K562 (cell line): ENCODE measurements at regions not wholly inside any gene's neighbourhood (a gene's known extent, or its start where the extent isn't known, plus 50 kb on each side); places are given as distances from the start of the nearest gene placed in this dataset.

ENCODE experiments used
- ARHGAP35 ChIP-seq: fragments of 450-650 bp; IDR thresholded peaks from 2 replicates; pipeline ENCODE4 v1.6.1; 2018; ENCODE audit not compliant: partially characterized antibody
- CHD4 ChIP-seq: fragments of 200-600 bp; sonication (generic); IDR thresholded peaks from 3 replicates; pipeline ENCODE4 v1.6.1; 2012; ENCODE audit warnings: low read depth, mild to moderate bottlenecking, mixed read lengths, low read length, inconsistent platforms; ENCODE audit not compliant: insufficient read depth, insufficient replicate concordance, poor library complexity, severe bottlenecking
- EGR1 ChIP-seq: fragments of 450-650 bp; conservative IDR thresholded peaks from 2 replicates; pipeline ENCODE4 v1.6.1; 2017; ENCODE audit warnings: mild to moderate bottlenecking
- EZH2 ChIP-seq: IDR thresholded peaks from 2 replicates; pipeline ENCODE4 v1.6.1; 2012; ENCODE audit warnings: low read depth, mild to moderate bottlenecking, inconsistent platforms, low read length, borderline replicate concordance
- FUS ChIP-seq: fragments of 200-400 bp; formaldehyde crosslinking; optimal IDR thresholded peaks from 2 replicates; pipeline ENCODE3; 2017; ENCODE audit warnings: low read depth, low read length
- ID3 ChIP-seq, 2 experiments: fragments of 250-450 bp in 1 of 2; fragments of 450-650 bp in 1 of 2; sonication (Bioruptor Pico) in 1 of 2; IDR thresholded peaks; 2 replicates each; pipeline versions ENCODE4 v1.6.1 to v1.8.0; 2016 to 2021; ENCODE audit warnings: mild to moderate bottlenecking in 2 of 2, moderate library complexity in 2 of 2, missing compliant biosample characterization in 1 of 2, missing genetic modification characterization in 1 of 2
- MAX ChIP-seq: sonication (generic); formaldehyde crosslinking; IDR thresholded peaks from 2 replicates; pipeline ENCODE4 v1.9.0; 2022; ENCODE audit warnings: mild to moderate bottlenecking, missing genetic modification reagents
- POLR2B ChIP-seq: fragments of 450-650 bp; IDR thresholded peaks from 2 replicates; pipeline ENCODE4 v1.6.1; 2018; ENCODE audit warnings: low read depth; ENCODE audit not compliant: partially characterized antibody
- POLR3G ChIP-seq: IDR thresholded peaks from 2 replicates; pipeline ENCODE4 v1.6.1; 2011; ENCODE audit not compliant: insufficient read length, insufficient replicate concordance; ENCODE audit errors: extremely low read depth
- SMAD2 ChIP-seq: fragments of 150-350 bp; IDR thresholded peaks from 2 replicates; pipeline ENCODE4 v1.6.1; 2014; ENCODE audit warnings: low read depth, mild to moderate bottlenecking, low read length
- SMARCA5 ChIP-seq: fragments of 450-650 bp; IDR thresholded peaks from 2 replicates; pipeline ENCODE4 v1.6.1; 2016
- XRCC3 ChIP-seq: fragments of 450-650 bp; IDR thresholded peaks from 2 replicates; pipeline ENCODE4 v1.6.1; 2017; ENCODE audit warnings: mild to moderate bottlenecking, moderate library complexity
- ZNF12 ChIP-seq: sonication (generic); formaldehyde crosslinking; IDR thresholded peaks from 2 replicates; pipeline ENCODE4 v1.4.0; 2020; ENCODE audit warnings: mild to moderate bottlenecking, missing genetic modification reagents
- ZNF263 ChIP-seq: sonication (generic); formaldehyde crosslinking; IDR thresholded peaks from 2 replicates; pipeline ENCODE4 v1.8.0; 2022; ENCODE audit warnings: mild to moderate bottlenecking, missing genetic modification reagents, borderline replicate concordance
- ZNF407 ChIP-seq: fragments of 450-650 bp; IDR thresholded peaks from 2 replicates; pipeline ENCODE4 v1.6.1; 2016; ENCODE audit warnings: low read depth
- TF ChIP-seq, protein P1 (sequence below), 2 experiments: fragments of 450-650 bp in 1 of 2; sonication (generic) in 1 of 2; formaldehyde crosslinking in 1 of 2; IDR thresholded peaks in 1 of 2; conservative IDR thresholded peaks in 1 of 2; 2 replicates each; pipeline versions ENCODE4 v1.6.1 to v1.8.1; 2016 to 2023; ENCODE audit warnings: mild to moderate bottlenecking in 2 of 2, moderate library complexity in 2 of 2, inconsistent platforms in 1 of 2, missing genetic modification reagents in 1 of 2
- TF ChIP-seq, protein P2 (sequence below): sonication (generic); formaldehyde crosslinking; IDR thresholded peaks from 2 replicates; pipeline ENCODE4 v1.8.0; 2022; ENCODE audit warnings: missing genetic modification reagents, mild to moderate bottlenecking, moderate library complexity, borderline replicate concordance

GRCh38 chr16:65975049-65975708 is 391.3 kb upstream of the CDH5 start (continued):
- no peak for TF ChIP-seq FUS
- no peak for TF ChIP-seq SMAD2
- TF ChIP-seq XRCC3, result no peak
- TF ChIP-seq, protein P1, sequence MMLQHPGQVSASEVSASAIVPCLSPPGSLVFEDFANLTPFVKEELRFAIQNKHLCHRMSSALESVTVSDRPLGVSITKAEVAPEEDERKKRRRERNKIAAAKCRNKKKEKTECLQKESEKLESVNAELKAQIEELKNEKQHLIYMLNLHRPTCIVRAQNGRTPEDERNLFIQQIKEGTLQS (IDR thresholded peaks at IDR 0.05), result peak; percentile 95
- TF ChIP-seq, protein P1 (CRISPR knock-in tag; conservative IDR thresholded peaks at IDR 0.05), result 0 out of 2 replicates have a peak, but pooled peaks have one; percentile 62
- TF ChIP-seq, protein P2, sequence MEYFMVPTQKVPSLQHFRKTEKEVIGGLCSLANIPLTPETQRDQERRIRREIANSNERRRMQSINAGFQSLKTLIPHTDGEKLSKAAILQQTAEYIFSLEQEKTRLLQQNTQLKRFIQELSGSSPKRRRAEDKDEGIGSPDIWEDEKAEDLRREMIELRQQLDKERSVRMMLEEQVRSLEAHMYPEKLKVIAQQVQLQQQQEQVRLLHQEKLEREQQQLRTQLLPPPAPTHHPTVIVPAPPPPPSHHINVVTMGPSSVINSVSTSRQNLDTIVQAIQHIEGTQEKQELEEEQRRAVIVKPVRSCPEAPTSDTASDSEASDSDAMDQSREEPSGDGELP, result no peak
- no peak for TF ChIP-seq MAX (CRISPR knock-in tag)
- no peak for TF ChIP-seq ARHGAP35
- TF ChIP-seq ZNF263 (CRISPR knock-in tag), result no peak
- TF ChIP-seq SMARCA5, result no peak
- no peak for TF ChIP-seq CHD4
- no peak for TF ChIP-seq POLR2B
- no peak for TF ChIP-seq ZNF12 (CRISPR knock-in tag)
- no peak for TF ChIP-seq EZH2
- TF ChIP-seq ID3 (CRISPR knock-in tag; IDR thresholded peaks at IDR 0.05), result no peak
- no peak for TF ChIP-seq ID3 (tag; IDR thresholded peaks at IDR 0.05)
- no peak for TF ChIP-seq ZNF407
- no peak for TF ChIP-seq EGR1
- no peak for TF ChIP-seq POLR3G
